Activated T-cell treated with anti-CD3 and anti-CD28 coated beads for 48 hours (primary cell): ENCODE measurements at regions not wholly inside any gene's neighbourhood (a gene's known extent, or its start where the extent isn't known, plus 50 kb on each side); places are given as distances from the start of the nearest gene placed in this dataset.
"Not testable (repeated sequence)": the region's sequence is repeated elsewhere in the genome, so short reads cannot be mapped to it uniquely, and the experiment has no call there.

ENCODE experiments used
- DNase-seq: peaks from one replicate; pipeline ENCODE4 v3.0.0-alpha.2; 2020; ENCODE audit warnings: low read depth

- not testable (repeated sequence) for DNase-seq
Measured at GRCh38 chr20:25798174-25798993, 101.7 kb upstream of the ZNF337 start.

GRCh38 chr20:25797062-25797461, 100.4 kb upstream of the ZNF337 start:
- DNase-seq = not testable (repeated sequence)

DNA sequence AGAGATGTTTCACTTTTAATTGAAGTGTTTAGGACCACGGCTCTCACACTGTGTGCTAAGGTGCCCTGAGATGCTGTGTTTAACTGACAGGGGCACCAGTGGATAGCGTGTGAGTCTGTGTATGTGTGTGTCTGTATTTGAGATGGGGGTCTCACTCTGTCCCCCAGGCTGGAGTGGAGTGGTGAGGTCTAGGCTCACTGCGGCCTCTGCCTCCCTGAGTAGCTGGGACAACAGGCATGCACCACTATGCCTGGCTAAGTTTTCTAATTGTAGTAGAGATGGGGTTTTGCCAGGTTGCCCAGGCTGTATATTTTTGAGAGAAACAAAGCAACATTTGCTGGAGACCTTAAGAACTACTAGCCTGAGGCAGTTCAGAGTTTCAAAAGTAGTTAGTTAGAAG, 80.6 kb upstream of the ZNF337 start:
- DNase-seq = not testable (repeated sequence)

DNA sequence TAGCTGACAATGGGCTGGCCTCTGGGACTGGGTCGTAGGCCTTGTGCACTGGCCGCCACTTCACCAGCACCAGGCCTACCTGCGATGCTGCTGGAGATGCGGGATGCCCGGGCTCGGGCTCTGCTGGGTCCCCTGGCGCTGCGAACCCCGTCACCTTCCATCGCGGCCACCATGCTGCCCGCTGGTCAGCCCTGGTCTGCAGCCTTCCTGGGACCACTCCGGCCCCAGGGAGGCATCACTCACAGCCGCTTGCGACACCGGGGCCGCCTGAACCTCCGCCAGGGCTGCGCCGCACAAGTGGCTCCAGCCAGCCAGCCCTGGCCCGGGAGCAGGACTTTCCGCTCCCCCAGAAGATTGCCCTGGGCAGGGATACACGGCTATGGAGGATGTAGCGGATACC, 78.1 kb upstream of the ZNF337 start:
- DNase-seq = not testable (repeated sequence)

- DNase-seq = not testable (repeated sequence)
Measured at GRCh38 chr20:25774203-25774602, 77.5 kb upstream of the ZNF337 start.

- DNase-seq = not testable (repeated sequence)
Measured at GRCh38 chr20:25772437-25772836, 75.8 kb upstream of the ZNF337 start.

DNA sequence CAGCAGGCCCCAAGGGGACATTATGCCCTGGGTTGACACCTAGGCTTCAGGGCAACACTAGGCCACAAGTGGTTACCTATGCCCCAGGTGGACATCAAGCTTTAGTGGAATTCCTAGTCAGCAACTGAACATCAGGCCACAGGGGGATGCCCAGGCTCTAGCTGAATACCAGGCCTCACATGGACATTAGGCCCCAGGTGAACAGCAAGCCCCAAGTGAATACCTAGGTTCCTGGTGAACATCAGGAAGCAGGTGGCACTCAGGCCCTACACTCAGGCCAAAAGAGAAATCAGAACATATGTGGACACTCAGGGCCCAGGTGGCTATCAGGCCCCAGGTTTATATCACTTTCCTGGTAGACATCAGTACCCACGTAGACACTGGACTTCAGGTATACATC, 75.2 kb upstream of the ZNF337 start:
- not testable (repeated sequence) for DNase-seq

- no peak for DNase-seq
Measured at GRCh38 chr20:25761596-25761995, 64.9 kb upstream of the ZNF337 start.

- not testable (repeated sequence) for DNase-seq
Measured at GRCh38 chr20:25761046-25761445, 64.4 kb upstream of the ZNF337 start.

DNA sequence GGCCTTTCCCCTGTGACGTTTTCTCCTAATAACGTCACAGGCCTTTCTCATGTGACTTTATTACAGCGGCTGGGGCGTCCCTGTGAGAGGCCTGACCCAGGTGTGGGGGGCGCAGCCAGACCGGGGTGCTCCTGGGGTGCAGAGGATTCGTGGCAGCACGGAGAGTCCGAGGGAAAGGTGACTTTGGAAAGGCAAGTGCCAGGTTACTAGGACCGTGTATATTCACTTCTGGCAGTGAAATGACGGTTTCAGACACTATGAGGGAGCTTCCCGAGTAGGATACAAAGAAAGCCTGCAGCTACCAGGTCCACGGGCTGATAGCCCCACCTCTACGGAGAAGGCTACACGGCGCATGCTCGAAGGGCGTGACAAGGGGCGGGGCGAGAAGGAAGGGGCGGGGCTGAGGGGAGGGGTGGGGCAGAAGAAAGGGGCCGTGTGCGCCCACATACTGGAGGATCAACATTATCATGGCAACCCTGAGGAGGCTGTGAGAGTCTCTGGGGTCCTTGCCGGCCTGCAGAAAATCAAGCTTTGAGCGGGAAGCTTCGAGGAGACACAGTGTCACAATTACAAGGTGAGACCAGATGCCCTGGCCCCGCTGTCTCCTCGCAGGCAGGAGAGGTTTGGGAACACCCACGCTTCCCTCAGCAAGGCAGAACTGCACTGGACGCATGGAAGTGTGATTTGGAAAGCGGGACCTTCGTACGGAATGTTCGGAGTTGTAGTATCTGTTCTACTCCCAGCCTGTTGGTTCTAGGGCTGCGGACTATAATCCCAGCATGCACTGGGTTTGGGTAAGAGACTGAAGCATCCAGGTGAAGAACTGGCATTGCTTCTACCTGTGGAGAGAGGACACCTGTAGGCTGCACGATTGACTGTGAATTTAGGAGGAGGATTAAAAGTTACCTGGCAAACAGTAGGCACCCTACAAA, 54.4 kb upstream of the ZNF337 start:
- DNase-seq = peak; percentile 26

GRCh38 chr20:25750220-25750764, 53.6 kb upstream of the ZNF337 start:
- no peak for DNase-seq

- no peak for DNase-seq
Measured at GRCh38 chr20:25749649-25750048, 53.0 kb upstream of the ZNF337 start.
